Bronchial epithelial cell (primary cell): ENCODE measurements at regions not wholly inside any gene's neighbourhood (a gene's known extent, or its start where the extent isn't known, plus 50 kb on each side); places are given as distances from the start of the nearest gene placed in this dataset.
"Not testable (repeated sequence)": the region's sequence is repeated elsewhere in the genome, so short reads cannot be mapped to it uniquely, and the experiment has no call there.

Source experiments
- DNase-seq: peaks from one replicate; pipeline ENCODE4 v3.0.0-alpha.2; 2010; ENCODE audit warnings: low read depth
- FAIRE-seq: peaks from 2 replicates; lab custom pipeline; 2011; peaks lifted over from hg19 to GRCh38; lab: Jason Lieb, UNC
- H3K27me3 ChIP-seq: 2 replicates; pipeline ENCODE4 v1.5.1; 2011; ENCODE audit warnings: low read length; ENCODE audit not compliant: control insufficient read depth, insufficient read depth
- H3K36me3 ChIP-seq: 2 replicates; pipeline ENCODE4 v1.5.1; 2011; ENCODE audit warnings: low read length; ENCODE audit not compliant: control insufficient read depth, insufficient read depth
- H3K4me3 ChIP-seq: 2 replicates; pipeline ENCODE4 v1.5.1; 2011; ENCODE audit warnings: mild to moderate bottlenecking, low read depth, low read length, control low read depth
- TF ChIP-seq, protein P1 (sequence below): IDR thresholded peaks from 2 replicates; pipeline ENCODE4 v1.5.1; 2011; ENCODE audit warnings: mild to moderate bottlenecking, moderate library complexity, low read length, control low read depth, inconsistent platforms; ENCODE audit not compliant: insufficient read depth, severe bottlenecking

DNA sequence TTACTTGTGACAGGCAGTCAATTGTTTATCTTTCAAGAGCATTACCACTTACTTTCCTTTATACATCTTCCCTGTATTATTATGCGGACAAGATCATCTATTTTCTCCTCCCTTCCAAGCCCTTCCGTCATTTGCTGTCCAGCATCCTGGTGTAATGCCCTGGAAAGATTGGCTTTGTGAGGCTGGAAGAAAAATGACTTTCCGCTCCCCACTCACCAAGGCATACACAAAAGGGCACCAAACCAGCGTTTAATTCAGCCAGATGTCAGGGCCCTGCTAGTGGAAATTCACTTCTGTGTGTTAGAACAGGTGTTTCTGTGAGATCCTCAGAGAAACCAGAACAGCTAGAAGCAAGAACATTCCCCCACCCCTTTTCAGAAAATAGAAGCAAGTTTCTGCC is 128.1 kb upstream of the NANOS1 start:
- DNase-seq (no peak), FAIRE-seq (no peak)
- H3K36me3 ChIP-seq = no peaks in the 10 kb centered on the region
- TF ChIP-seq, protein P1, sequence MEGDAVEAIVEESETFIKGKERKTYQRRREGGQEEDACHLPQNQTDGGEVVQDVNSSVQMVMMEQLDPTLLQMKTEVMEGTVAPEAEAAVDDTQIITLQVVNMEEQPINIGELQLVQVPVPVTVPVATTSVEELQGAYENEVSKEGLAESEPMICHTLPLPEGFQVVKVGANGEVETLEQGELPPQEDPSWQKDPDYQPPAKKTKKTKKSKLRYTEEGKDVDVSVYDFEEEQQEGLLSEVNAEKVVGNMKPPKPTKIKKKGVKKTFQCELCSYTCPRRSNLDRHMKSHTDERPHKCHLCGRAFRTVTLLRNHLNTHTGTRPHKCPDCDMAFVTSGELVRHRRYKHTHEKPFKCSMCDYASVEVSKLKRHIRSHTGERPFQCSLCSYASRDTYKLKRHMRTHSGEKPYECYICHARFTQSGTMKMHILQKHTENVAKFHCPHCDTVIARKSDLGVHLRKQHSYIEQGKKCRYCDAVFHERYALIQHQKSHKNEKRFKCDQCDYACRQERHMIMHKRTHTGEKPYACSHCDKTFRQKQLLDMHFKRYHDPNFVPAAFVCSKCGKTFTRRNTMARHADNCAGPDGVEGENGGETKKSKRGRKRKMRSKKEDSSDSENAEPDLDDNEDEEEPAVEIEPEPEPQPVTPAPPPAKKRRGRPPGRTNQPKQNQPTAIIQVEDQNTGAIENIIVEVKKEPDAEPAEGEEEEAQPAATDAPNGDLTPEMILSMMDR = no peak
- H3K4me3 ChIP-seq = no peak overlapping the region
- H3K27me3 ChIP-seq = no peaks in the 10 kb centered on the region

DNA sequence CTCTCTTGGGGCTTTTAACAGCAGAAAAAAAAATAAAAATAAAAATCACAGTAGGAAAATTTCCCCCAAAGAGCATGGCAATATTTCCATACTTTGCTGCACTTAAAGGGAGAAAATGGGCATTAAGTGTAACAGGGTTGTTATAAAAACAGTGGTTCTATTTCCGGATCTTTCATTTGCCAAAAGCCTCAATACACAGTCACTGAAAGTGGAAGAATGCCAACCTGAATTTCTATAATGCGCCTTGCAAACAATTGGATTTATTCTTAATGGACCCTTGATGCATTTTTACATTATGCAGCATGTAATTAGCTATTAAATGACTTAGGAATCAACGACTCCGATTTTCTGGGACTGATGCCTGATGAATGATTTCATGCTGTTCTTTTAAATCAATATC is 127.6 kb upstream of the NANOS1 start:
- DNase-seq (no peak), FAIRE-seq (no peak)

DNA sequence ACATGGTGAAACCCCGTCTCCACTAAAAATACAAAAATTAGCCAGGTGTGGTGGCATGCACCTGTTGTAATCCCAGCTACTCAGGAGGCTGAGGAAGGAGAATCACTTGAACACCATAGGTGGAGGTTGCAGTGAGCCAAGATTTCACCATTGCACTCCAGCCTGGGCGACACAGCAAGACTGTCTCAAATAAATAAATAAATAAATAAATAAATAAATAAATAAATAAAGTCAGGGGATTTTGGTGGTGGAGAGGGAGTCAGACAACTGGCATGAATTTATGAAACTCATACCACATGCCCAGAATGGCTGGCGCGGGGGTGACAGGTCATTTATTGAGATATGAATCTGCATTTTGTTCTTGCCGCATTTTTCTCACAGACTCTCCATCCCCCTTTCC is 126.9 kb upstream of the NANOS1 start:
- not testable (repeated sequence) for DNase-seq, H3K27me3 ChIP-seq, FAIRE-seq, H3K36me3 ChIP-seq, H3K4me3 ChIP-seq

More for the DNA sequence above, 127.6 kb upstream of the NANOS1 start:
- H3K4me3 ChIP-seq = no peak overlapping the region
- H3K27me3 ChIP-seq = no peaks in the 10 kb centered on the region
- no peaks in the 10 kb centered on the region for H3K36me3 ChIP-seq
- TF ChIP-seq, protein P1 = no peak

DNA sequence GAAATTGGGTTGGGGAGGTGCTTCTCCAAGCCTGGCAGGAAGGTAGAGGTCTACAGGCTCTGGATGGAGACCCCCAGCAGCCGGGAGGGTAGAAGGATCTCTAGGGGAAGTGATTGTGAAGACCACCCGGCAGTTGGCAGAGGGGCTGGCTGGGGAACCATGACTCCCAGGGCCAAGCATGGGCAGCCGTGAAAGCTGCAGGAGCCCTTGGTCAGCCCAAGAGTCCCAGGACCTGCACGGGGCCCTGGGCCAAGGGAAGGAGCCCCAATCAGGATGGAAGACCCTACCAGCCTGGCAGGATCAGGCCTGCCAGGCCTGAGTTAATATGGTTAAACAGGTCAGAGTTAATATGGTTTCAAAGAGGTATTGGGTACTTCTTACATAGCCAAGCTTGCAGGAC is 126.3 kb upstream of the NANOS1 start:
- DNase-seq = no peak
- TF ChIP-seq, protein P1 = no peak
- H3K27me3 ChIP-seq = no peaks in the 10 kb centered on the region
- no peak overlapping the region for H3K4me3 ChIP-seq
- no peak for FAIRE-seq
- H3K36me3 ChIP-seq = no peaks in the 10 kb centered on the region

DNA sequence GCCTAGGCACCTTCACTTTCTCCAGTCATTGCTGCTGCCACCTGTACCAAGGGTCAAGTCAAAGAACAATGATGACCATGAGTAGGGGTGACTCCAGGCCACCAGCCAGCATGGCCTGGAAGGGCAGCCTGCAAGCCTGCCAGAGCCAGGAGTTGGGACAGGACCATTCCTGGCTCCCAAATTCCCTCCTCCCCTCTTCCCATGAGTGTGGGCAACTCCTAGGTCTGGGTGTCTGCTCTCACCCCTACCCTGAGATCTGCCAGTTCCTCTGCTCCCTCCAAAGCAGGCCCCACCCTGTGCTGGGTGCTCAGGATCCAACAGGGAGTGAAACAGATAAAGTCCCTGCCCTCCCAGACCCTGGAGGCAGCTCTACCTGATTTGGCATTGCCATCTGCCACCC is 125.8 kb upstream of the NANOS1 start:
- TF ChIP-seq, protein P1 = no peak
- FAIRE-seq = no peak

DNA sequence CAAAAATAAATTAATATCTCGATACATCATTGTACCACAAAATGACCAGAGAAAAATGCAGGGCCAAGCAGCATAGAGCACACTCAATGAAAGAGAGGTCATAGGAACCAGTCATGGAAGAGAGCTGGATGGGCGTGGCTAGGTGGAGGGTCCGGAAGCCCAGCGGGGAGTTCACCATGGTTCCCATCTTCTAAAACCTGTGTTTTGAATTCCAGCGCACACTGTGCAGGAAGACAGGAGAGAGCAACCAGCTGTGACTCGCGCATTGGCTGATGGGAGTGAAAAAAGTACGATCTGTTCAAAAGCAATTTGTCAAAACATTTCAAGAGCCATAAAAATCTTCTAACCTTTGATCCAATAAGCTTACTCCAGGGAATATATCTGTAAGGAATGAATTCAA is 125.2 kb upstream of the NANOS1 start:
- FAIRE-seq = no peak
- TF ChIP-seq, protein P1 = no peak
- no peak for DNase-seq
- Histone ChIP-seq H3K27me3 (no peaks in the 10 kb centered on the region), H3K36me3 (no peaks in the 10 kb centered on the region), H3K4me3 (no peak overlapping the region)

More for the DNA sequence above, 125.8 kb upstream of the NANOS1 start:
- H3K4me3 ChIP-seq = no peak overlapping the region
- no peaks in the 10 kb centered on the region for H3K27me3 ChIP-seq
- H3K36me3 ChIP-seq = no peaks in the 10 kb centered on the region
- DNase-seq = no peak
